HG02759 (cell line): ENCODE measurements at regions not wholly inside any gene's neighbourhood (a gene's known extent, or its start where the extent isn't known, plus 50 kb on each side); places are given as distances from the start of the nearest gene placed in this dataset.
A peak's percentile ranks its signal among the peaks of the same experiment; 100 is the strongest.
"Not testable (repeated sequence)": the region's sequence is repeated elsewhere in the genome, so short reads cannot be mapped to it uniquely, and the experiment has no call there.

ENCODE experiments used
- ATAC-seq: cut with Tn5 transposase; IDR thresholded peaks from one replicate; pipeline ENCODE4 v1.9.1; 2021; ENCODE audit warnings: mild to moderate bottlenecking, moderate library complexity; ENCODE audit not compliant: unreplicated experiment

DNA sequence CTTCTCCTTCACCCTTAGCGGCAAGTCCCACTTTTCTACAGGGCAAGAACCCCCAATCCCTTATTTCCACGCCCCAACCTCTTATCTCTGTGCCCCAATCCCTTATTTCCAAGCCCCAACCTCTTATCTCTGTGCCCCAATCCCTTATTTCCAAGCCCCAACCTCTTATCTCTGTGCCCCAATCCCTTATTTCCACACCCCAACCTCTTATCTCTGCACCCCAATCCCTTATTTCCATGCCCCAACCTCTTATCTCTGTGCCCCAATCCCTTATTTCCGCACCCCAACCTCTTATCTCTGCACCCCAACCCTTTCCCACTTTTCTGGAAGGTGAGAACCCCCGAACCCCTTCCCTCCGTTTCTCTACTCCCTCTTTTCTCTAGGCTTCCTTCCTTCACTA is 116.1 kb upstream of the GJE1 start:
- not testable (repeated sequence) for ATAC-seq

DNA sequence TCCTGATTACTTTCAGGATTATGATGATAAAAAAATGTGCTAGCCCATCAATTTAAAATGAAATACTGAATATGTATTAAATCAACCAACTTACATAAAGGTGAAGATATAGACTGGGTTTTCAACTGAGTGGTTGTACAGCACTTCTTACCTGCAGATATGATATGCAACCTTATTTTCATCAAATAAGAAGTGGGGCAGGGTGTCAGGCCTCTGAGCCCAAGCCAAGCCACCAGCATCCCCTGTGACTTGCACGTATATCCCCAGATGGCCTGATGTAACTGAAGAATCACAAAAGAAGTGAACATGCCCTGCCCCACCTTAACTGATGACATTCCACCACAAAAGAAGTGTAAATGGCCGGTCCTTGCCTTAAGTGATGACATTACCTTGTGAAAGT is 117.3 kb upstream of the GJE1 start:
- ATAC-seq, result not testable (repeated sequence)

DNA sequence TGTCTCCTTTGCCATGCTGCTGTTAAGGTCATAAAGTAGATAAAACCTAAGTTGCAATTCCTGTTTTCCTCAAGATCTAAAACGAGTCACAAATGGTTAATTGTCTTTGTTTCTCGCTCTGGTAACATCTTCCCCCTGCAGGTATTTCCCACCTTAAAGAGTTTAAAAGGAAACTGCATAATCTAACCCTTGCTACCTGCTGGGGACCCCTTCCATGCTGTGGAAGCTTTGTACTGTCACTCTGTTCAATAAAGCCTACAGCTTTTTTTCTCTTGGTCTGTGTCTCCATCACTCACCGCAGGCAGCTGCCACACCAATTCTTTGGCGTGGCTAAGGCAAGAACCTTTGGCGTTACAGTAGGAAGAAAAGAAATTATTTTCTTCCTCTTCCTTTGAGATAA is 117.7 kb upstream of the GJE1 start:
- ATAC-seq, result no peak

DNA sequence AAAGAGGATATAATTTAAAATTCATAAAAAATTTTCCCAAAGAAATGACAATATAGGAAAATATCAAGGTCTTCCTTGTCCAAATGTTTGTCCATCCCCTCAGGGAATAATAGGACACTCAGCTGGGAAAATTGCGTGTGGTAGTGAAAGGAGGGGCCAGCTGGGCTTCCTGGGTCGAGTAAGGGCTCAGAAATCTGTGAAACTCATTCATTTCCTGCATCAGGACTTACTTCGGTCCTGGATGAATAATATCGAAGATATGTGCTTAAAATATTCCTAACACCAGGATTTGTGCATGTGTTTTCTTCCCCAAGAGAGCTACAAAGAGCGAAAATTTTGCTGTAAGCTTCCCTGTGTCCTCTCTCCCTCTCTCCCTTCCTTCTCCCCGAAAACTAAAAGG is 118.2 kb upstream of the GJE1 start:
- ATAC-seq, result no peak

DNA sequence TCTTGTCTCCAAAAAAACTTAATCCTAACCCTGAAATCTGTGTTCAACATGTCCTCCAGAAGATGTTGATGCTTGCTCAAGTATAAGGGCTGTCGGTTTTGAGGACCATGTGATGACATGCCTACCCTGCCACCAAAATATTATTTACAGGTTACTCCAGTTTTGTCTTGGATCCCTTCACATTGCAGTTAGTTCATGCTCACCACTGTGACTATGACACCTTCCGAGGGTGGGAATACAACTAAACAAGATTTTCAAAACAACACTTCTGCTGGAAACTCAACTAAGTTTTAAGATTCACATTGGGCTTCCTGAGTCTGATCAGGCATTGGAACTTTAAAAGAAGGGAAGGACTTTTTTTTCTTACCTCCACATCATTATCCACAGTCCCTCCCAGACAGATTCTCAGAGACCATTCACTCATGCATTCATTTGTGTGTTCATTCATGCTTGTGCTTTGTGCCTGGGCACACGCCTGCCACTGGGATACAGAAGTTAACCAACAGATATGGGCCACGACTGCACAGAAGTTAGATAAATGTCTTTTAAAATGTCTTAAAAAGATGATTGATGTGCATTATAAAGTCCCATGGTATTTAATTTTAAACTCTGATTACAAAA is 118.7 kb upstream of the GJE1 start:
- no peak for ATAC-seq

DNA sequence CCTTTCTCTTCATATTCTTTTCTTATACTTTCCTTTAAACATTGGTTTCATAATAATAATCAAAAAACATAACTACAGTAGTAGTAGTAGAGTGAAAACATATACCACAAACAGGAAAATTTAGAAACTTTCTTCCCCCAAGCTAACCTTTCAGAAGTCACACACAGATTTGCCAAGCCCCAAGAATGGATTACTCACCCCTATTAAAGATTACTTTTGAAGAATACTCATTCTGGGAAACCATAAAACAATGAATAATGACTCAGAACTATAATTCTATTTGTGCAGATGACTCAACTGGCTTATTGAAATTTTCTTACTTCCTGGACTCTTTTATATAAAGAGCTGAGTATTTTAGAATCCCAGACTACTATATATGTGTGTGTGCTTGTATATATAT is 119.4 kb upstream of the GJE1 start:
- peak; percentile 89 for ATAC-seq

DNA sequence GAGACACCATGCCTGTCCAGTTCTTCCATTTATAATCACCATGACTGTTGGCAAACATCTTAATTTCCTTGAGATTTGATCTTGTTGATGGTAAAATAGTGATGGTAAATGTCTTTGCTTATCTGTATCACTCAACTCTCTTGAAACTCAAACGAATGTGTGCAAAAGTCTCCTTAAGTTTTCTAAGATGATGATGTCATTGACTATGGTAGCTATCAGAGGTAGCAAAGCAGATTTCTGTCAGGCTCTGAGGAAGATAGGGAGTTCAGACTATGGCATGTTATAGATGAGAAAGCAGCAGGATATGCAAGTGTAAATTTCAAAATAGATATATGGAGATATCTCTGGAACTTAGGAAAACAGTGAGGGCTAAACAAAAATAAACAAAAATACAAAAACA is 121.0 kb upstream of the GJE1 start:
- no peak for ATAC-seq

DNA sequence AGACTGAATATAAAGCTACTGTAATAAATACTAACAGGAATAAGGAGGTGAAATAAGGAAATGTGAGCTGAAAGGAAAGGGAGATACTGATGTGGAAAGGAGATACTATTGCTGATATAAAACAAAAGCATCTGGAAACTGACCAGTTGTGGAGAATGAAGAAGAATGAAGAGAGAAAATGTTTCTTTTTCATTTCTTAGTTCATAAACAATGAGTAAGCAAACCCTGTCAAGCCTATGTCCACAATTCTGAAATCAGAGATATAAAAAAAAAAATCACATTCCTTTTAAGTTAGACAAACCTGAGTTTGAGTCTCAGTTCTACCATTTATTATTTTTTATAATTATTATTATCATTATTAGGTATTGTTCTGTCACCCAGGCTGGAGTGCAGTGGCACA is 121.6 kb upstream of the GJE1 start:
- ATAC-seq, result no peak

DNA sequence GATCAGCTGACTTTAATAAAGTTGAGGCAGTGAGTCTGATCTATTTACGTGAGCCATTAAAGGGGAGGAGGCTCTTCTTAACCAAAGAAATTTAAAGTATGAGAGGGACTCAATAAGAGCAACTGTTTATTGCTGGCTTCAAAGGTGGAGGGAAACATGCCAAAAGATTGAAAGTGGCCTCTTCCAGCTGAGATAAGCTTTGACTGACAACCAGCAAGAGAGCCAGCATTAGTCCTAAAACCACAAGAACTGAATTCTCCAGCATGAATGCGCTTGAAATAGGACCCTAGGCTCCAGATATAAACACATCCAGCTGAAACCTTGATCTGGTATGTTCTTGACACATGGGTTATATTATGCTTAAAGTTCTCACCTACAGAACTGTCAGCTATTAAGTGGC is 123.1 kb upstream of the GJE1 start:
- no peak for ATAC-seq

DNA sequence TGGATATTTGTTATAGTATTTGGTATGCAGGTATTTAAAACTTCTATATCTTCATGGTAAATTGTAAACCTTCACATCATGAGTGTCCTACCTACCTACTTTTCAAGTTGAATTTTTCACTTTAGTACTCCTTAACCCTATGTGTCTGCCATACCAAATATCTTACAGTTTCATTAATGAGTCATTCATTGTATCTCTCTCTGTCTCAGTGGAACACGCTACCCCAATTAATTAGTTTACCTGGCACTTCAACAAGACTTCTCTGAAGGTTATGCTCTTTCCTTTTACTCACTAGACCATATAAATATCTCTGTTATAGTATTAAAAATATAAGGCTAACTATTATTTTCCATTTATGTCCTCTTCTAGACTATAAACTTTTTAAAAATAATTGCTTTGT is 123.9 kb upstream of the GJE1 start:
- no peak for ATAC-seq

DNA sequence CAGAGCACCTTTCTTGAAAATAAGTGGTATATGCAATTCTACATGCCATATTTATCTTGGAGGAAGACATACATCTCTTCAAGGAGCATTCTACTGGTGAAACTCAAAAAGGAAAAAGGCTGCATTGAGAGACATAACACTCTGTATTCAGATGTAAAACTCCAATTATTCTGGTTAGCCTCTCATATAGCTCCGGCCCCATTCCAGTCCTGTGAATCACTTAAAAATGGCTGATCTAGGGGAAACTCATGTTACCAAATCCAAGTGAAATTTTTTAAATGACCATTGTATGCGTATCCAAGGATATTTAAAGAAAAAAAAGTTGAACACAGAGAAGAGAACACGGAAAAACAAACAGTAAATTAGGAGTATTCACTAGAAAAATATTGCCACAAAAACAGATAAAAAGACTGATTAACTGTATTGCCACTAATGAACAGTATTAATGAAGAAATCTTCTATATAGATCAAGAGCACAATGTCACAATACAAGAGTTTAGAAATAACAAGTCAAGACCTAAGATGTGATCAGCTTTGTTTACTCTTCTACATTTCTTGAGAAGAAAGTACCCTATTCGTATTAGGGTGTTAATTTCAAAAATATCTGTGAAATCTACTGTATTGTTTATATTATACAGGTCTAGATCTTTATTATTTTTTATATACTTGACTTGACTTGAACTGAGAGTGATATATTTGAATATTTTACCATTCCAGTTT is 124.5 kb upstream of the GJE1 start:
- no peak for ATAC-seq

DNA sequence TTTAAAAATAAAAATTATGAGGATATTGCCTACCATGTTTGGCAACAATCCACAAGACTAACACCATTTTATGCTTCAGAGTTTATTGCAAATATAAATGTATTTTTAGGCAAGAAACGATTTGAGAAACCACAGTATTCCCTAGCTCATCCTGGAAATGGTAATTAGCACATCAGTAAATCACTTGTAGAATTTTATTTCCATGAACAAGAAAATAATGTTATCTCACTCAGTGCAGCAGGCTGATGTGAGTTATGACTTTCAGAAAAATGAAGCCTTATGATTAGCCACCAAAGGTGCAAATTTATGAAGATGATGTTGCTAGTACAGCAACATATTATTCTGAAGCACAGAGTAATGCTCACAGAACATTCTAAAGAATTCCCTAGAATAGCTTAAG is 127.7 kb upstream of the GJE1 start:
- ATAC-seq, result no peak

DNA sequence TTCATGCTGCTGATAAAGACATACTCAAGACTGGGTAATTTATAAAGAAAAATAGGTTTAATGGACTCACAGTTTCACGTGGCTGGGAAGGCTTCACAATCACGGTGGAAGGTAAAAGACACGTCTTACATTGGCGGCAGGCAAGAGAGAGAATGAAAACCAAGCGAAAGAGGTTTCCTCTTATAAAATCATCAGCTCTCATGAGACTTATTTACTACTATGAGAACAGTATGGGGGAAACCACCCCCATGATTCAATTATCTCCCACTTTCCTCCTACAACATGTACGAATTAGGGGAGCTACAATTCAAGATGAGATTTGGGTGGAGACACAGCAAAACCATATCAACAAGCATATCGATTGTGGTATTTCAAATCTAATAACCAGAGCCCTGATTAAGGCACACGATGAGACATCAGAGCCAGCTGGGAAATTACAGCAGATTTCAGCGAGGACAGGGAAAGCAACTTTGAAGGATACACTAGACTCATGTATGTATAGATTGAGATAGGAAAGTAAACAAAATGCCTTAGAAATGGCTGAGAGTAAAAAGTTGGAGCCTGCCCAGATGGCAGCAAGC is 129.8 kb upstream of the GJE1 start:
- ATAC-seq, result no peak

DNA sequence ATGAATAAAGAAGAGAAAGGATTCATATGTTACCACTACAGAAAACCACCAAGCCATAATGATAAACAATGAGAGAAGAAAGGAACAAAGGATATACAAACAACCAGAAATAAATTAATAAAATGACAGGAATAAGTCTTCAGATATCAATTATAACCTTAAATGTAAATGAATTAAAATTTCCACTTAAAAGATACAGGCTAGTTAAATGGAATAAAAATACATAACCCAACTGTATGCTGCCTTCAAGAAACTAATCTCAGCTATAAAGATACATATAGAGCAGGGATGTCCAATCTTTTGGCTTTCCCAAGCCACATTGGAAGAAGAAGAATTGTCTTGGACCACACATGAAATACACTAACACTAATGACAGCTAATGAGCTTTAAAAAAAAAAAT is 135.9 kb upstream of the GJE1 start:
- no peak for ATAC-seq

DNA sequence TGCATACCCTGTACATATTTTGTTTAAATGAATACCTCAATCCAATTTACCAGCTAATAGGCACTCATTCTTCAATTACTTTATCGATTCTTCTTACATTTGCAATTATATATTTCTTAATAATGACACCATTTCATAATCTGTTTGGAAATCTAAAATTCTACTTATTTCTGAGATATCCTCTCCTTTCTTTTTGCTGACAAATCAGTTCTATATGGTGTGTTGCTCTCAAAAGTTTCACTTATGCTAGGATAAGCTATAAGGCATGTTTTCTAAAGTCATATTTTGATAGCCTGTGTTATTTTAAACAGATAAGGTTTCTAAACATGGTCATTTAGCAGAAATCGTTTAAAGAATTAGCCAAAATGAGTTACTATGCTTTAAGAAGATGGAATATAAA is 140.6 kb upstream of the GJE1 start:
- no peak for ATAC-seq

DNA sequence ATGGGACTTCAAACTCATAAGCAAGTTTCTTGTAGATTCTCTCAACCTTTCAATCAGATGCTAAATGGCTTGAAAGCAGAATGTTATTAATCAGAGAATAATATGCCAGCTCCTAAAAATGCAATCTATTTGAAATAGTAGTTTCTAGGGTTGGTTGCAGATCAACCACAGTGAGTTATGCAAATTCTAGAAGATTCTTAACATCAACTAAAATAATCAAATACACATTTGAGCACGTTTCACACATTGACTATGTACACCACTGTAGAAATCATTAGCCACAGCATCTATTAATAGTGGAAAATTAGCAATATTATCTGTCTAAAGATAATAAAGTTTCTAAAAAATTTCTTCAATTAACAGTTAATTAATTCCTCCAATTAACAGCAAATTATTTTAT is 141.9 kb upstream of the GJE1 start:
- ATAC-seq, result no peak

DNA sequence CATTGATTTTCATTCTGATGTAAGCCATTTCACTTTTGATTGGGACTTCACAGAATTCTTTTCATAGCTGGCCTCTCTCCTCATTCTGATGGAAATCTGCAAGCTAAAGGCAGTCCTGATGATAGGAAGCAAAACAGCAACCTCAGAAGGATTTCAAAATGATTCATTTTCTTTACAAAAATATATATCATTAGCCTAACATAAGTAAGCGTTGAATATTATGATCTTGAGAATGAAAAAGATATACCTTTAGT is 143.1 kb upstream of the GJE1 start:
- no peak for ATAC-seq

DNA sequence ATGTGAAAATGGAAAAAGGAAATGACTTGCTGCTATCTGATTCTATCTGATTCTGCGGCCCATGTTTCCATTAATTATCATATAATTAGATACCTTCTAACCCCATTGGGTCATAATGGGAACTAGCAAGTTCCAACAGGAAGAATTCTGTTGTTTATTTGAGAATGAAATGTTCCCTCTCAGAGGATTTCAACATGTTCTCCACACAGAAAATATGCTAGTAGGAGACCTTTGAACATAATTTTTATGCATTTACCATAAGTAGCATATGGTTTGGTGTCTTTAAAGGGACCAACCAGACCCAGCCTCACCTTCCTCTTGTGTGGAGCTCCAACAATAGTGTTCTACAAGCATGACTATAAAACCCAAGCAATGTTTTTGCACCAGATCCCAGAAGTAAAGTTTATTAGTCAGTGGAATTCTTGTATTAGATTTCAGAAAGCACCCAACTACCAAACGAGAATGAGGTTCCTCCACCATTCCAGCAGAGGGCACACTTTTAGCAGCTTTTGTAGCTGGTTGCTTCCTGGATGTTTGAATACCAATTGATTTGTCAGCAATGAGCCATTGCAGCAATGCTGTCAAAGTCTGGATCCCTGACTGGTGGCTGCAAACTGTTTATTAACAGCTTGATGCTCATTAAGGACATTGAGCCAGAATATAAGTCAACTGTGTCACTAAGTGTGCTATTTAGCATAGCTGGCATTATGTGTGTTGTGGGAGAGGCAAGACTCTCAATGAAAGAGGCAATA is 143.6 kb upstream of the GJE1 start:
- ATAC-seq, result peak; percentile 94

DNA sequence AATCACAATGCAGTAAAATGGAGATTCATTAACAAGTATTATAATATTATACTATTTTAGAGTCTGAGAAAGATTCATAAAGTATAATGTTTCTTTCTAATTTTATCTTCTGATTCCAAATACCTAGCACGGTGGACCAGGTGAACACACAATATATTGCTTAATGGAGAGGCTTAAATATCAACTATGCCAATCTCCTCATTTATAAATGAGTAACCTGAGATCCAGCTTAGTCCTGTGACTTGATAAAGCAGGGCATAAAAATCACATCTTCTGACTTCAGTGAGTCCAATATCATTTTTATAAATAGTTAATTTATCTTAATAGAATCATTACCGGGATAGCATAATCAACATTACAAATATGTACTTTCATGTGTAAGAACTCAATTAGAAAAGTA is 144.4 kb upstream of the GJE1 start:
- no peak for ATAC-seq

DNA sequence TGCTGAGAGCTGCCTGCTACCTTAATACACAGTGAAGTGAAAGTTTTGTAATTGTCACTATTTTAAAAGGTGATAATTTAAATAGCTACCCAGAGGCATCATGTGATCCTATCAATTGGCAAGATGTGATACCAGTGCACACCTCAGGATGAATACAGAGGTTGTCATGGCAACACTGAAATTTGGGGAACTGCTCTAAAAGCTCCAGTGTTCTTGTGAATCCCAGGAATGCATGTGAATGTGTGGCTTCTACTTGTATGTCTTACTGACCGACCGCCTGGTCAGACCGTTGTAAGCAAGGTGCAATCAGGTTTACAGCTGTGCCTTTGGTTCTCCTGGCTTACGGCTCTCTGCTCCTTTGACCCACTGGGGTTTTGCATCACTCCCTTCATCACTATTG is 146.3 kb upstream of the GJE1 start:
- ATAC-seq, result no peak

DNA sequence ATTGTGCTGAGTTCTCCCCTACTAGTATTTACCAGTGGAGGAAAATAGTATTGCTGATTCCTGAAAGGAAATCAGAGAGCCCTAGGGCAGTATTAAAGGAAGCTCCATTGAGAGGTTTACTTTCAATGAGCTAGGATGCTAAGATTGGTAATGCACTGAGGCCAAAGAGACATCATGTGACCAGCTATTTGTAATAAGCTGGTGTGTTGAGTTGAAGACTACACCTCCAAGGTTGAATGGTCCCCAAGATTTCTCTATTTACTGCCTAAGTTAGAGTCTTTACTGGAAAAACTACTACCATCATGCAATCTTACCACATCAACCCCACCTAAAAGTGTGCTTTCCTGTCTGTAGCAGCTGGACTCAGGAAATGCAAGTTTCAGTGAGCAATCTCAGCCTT is 151.5 kb upstream of the GJE1 start:
- no peak for ATAC-seq

DNA sequence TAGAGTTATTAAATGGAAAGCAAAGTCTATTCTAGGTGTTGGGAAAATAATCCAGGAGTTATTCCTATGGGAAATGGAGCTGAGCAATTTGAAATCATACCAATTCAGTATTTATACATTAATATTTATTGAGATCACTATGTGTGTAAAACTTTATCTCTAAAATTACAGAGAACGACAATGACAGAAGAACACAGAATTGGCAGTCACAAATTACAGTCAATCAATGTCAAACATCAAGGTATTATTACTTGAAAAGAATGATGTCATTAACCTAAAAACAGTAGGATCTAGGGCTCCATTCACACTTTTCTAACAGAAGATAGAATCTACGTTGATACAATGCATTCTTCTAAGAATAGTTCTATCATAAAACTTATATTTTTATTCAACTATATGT is 154.9 kb upstream of the GJE1 start:
- no peak for ATAC-seq
